AG09319 (cell line): ENCODE measurements at regions not wholly inside any gene's neighbourhood (a gene's known extent, or its start where the extent isn't known, plus 50 kb on each side); places are given as distances from the start of the nearest gene placed in this dataset.
"Not testable (repeated sequence)": the region's sequence is repeated elsewhere in the genome, so short reads cannot be mapped to it uniquely, and the experiment has no call there.

ENCODE experiments used
- DNase-seq: peaks from one replicate; pipeline ENCODE4 v3.0.0-alpha.2; 2010; ENCODE audit warnings: low read depth; ENCODE audit errors: extremely low read depth
- CTCF ChIP-seq: IDR thresholded peaks from 2 replicates; pipeline ENCODE4 v1.5.1; 2011; ENCODE audit warnings: low read depth, mild to moderate bottlenecking, inconsistent platforms, low read length, moderate library complexity

DNA sequence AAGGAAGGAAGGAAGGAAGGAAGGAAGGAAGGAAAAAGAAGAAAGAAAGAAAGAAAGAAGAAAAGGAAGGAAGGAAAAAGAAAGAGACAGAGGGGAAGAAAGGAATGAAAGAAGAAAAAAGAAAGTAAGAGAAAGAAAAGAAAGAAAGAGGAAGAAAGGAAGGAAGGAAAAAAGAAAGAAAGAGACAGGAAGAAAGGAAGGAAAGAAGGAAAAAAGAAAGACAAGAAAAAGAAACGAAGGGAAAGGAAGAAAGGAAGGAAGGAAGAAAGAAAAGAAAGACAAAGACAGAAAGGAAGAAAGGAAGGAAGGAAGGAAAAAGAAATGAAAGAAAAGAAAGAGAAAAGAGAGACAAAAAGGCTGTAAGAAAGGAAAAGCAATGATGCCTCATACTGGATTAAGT is 101.1 kb upstream of the PPP2R3B start:
- DNase-seq: no peak
- TF ChIP-seq CTCF: no peak

- no peak for TF ChIP-seq CTCF
- DNase-seq: no peak
These were observed 103.1 kb upstream of the PPP2R3B start for GRCh38 chrX:489820-490219.

DNA sequence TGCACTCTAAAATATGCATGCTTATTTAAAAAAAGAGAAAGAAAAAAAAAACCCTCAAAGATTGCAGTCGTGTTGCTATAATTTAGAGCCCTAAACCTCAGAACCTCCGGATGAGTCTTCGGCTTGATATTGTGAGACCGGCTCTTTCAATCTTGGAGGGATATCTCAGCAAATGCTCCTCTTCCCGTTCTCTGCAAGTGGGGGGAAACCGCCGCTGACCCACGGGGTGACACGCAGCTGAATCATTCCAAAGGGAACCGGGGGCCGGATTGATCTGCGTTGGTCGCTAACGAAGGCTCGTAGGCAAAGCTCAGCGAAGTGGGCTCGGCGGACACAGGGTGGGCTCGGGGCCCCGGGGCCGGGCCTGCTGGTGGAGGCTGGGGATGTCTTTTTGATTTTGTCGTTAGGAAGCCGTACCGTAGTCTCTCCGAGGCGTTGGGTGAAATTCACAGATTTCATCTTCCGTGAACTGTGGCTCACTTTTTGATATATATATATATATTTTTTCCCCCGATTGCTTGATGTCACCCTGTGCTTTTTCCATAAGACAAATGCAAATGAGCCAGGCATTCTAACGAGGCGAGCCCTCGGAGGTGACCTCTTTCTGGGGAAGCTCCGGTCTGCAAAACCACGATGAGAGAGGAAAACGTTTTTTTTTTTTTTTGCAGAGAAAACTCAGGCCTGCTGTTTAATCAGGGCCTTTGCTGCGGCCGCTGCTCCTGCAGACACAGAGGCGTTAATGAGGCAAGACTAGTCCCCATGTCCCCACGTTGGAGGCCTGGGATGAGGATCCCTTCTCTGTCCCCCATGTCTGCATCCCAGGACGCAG is 110.7 kb upstream of the PPP2R3B start:
- DNase-seq: no peak
- no peak for TF ChIP-seq CTCF

DNA sequence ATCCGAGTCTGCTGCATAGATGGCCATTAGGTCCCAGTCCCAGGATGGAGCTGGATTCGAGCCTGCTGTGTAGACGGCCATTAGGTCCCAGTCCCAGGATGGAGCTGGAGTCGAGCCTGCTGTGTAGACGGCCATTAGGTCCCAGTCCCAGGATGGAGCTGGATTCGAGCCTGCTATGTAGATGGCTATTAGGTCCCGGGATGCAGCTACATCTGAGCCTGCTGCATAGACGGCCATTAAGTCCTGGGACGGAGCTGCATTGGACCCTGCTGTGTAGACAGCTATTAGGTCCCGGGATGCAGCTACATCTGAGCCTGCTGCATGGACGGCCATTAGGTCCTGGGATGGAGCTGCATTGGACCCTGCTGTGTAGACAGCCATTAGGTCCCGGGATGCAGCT is 112.2 kb upstream of the PPP2R3B start:
- DNase-seq: not testable (repeated sequence)

DNA sequence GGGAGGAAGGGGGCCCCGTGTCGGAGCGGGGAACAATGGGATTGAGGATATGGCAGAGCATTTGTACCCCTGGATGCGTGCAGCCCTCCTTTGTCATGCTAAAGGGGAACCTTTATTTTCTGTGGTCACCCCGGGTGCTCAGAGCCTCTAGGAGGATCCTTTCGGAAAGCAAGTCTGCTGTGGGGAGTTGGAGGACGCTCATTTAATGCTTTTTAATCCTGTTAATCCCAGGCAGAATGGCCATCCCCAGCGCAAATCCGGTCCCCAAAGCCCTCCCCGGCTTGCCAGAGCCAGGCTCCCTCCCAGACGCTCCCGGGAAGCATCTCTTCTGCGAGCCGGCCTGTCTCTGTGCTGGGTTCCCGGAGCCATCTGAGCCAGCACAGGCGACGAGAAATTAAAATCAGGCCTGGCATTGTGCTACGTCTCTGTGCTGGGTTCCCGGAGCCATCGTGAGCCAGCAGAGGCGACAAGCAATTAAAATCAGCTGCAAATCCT is 113.2 kb upstream of the PPP2R3B start:
- no peak for TF ChIP-seq CTCF
- DNase-seq: no peak

- no peak for DNase-seq
- no peak for TF ChIP-seq CTCF
These were observed 113.8 kb upstream of the PPP2R3B start for GRCh38 chrX:500481-501010.

DNA sequence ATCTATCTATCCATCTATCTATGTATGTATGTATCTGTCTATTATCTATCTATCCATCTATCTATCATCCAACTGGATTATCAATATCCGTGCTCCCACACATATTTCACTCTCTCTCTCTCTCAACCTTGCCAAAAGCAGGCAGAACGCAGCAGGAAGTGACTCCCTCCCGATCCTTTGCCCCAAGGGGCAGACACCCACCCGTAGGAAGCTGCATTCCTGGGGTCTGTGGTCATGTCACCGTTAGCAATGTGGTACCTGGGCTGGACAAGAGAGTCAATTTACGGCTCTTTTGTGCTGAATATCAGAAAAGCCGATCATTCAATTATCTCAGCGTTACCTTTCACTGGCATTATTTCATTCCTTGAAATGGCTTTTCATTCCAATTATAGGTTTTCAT is 119.6 kb upstream of the PPP2R3B start:
- TF ChIP-seq CTCF: no peak
- DNase-seq: no peak
